ENCODE measurements at regions not wholly inside any gene's neighbourhood (a gene's known extent, or its start where the extent isn't known, plus 50 kb on each side); places are given as distances from the start of the nearest gene placed in this dataset.

DNA sequence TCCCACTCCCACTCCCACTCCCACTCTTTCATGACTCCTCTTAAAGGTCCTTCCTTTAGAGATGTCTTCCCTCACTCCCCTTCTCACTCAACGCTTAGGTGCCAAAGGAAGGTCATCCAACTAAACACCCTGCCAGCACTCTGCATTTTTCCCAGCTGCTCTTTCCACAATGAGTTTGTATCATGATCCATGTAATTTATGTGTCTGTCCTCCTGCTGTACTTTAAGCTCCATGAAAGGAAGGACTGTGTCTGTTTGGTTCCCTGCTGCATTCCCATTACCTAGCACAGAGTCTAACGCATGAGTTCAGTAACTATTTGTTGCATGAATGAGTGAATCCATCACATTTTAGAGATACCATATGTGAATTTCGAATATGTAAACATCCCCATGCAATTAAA lies 252.7 kb downstream of the KIF20B start:
- Histone ChIP-seq H3K9ac (ENCODE audit: low read depth in 2 of 2, low read length in 2 of 2) (no peak overlapping the region), H3K4me3 (no peak overlapping the region), H3K27ac (no peak overlapping the region), H3K36me3 (no peaks in the 10 kb centered on the region), H3K27me3 (no peaks in the 10 kb centered on the region), H3K4me1 (no peaks in the 10 kb centered on the region), H3K9me3 (no peaks in the 10 kb centered on the region)
- no peak for DNase-seq
- intact Hi-C loops (cut with DNase I): loop anchor here (10.0 kb wide), 1 partner anchor 159 kb away; no protein-coding TSS in a partner anchor
- TF ChIP-seq, protein P1, sequence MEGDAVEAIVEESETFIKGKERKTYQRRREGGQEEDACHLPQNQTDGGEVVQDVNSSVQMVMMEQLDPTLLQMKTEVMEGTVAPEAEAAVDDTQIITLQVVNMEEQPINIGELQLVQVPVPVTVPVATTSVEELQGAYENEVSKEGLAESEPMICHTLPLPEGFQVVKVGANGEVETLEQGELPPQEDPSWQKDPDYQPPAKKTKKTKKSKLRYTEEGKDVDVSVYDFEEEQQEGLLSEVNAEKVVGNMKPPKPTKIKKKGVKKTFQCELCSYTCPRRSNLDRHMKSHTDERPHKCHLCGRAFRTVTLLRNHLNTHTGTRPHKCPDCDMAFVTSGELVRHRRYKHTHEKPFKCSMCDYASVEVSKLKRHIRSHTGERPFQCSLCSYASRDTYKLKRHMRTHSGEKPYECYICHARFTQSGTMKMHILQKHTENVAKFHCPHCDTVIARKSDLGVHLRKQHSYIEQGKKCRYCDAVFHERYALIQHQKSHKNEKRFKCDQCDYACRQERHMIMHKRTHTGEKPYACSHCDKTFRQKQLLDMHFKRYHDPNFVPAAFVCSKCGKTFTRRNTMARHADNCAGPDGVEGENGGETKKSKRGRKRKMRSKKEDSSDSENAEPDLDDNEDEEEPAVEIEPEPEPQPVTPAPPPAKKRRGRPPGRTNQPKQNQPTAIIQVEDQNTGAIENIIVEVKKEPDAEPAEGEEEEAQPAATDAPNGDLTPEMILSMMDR (IDR thresholded peaks at IDR 0.05): no peak

DNA sequence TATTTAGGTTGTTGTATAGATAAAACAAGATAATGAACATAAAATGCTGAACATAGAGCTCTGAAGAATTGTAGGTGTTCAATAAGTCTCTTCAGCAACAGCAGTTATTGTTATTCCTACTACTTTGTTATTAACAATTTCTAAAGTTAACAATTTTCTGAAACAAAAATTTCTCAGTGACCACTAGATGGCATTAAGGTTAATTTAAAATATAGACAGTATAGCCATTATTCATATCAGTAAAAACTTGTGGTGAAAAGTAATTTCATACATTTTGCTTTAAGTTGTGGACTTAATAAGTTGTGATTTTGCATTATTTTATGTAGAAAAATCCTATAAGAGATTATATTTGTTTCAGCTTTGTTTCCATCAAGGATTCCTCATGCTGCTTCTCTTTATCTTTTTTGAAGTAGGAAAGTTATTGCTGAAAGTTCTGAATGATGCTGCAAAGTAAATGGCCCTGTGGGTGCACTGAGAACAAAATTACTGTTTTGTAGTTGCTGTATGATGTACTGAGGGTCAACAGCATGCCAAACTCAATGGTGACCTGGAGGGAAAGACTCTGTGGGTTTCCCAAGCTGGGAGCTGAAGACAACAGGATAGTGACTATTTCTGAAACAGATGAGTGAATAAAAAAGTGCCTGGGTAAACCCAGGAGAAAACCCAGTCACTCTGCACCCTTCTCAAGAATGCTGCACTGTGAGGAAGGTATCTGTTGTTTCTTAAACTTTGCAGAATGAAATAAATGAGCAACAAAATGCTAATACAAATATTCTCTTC lies 253.6 kb downstream of the KIF20B start:
- DNase-seq: no peak
- no peak overlapping the region for H3K4me3 ChIP-seq
- no peaks in the 10 kb centered on the region for H3K4me1 ChIP-seq
- no peak overlapping the region for H3K27ac ChIP-seq
- no peaks in the 10 kb centered on the region for H3K27me3 ChIP-seq
- TF ChIP-seq, protein P1 (IDR thresholded peaks at IDR 0.05): no peak
- H3K36me3 ChIP-seq: no peaks in the 10 kb centered on the region
- H3K9me3 ChIP-seq: no peaks in the 10 kb centered on the region
- intact Hi-C loops (cut with DNase I): loop anchor here (10.0 kb wide), 1 partner anchor 160 kb away; no protein-coding TSS in a partner anchor
- no peak overlapping the region for H3K9ac ChIP-seq (ENCODE audit: low read depth in 2 of 2, low read length in 2 of 2)

DNA sequence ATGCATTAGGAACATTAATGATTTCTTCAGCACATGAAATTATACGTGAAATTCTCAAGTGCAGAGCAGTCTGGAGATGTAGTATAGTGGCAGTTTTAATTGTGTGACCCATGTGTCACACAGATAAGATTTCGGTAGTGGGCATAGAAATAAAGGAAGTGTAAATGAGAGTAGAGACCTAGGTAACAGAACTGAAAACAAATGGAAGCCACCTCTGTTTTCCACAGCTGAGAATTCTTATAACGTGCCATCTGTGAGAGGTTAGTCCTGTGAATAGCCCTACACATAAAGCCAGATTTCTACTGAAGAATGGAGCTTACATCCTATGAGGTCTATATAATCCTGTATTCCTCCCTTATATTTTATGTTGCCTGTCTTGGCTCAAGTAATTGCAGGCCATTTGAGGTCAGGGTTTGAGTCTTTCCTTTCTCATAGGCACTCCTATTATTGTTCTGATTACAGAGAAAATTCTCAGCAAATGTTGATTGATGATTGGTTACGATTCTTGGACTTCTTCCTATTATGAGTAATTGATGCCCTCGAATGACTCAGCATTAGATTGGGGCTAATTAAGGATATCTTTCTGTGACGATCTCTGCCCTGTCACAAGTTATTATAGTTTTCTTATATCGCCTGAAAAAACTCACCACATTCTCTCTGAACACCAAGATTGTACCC lies 258.2 kb downstream of the KIF20B start:
- intact Hi-C loops (cut with DNase I): loop anchor here (10.0 kb wide), 1 partner anchor 165 kb away; no protein-coding TSS in a partner anchor
- Histone ChIP-seq H3K27ac (no peak overlapping the region), H3K4me3 (no peak overlapping the region), H3K36me3 (no peaks in the 10 kb centered on the region), H3K4me1 (no peaks in the 10 kb centered on the region), H3K9ac (ENCODE audit: low read depth in 2 of 2, low read length in 2 of 2) (no peak overlapping the region), H3K9me3 (no peaks in the 10 kb centered on the region), H3K27me3 (no peaks in the 10 kb centered on the region)
- TF ChIP-seq, protein P1 (IDR thresholded peaks at IDR 0.05): no peak
- no peak for DNase-seq

DNA sequence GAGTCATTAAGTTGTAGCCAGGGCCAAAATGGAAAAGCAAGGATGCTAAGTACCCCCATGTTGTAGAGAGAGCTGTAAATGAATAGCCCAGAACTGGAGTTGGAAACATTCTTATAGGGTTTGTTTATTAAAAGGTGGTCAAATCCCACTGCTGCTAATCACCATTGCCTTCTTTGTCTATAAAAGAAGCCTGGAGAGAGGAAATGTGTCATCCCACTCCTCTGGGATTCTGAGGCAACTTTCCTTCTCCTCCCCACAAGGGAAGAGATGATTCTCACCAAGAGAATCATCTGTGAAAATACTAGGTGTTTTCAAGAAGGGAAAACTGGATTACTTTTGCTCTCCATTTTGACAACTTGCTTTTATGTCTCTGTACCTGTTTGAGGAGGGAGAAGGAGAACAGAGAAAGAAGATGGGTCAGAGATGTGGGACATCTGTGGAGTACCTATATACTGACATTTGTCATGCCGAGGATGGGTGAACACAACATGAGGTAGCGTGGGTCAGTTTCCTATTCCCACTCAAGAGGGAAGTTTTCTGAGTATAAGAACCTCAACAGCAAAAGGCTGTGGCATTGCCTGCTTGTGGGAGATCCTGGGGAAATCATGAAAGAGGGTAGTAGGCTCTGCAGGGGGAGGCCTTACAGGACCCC lies 262.2 kb downstream of the KIF20B start:
- H3K27me3 ChIP-seq: no peaks in the 10 kb centered on the region
- TF ChIP-seq, protein P1 (IDR thresholded peaks at IDR 0.05): no peak
- H3K4me3 ChIP-seq: no peak overlapping the region
- H3K36me3 ChIP-seq: no peaks in the 10 kb centered on the region
- H3K27ac ChIP-seq: no peak overlapping the region
- intact Hi-C loops (cut with DNase I): no loop called here
- no peaks in the 10 kb centered on the region for H3K4me1 ChIP-seq
- no peaks in the 10 kb centered on the region for H3K9me3 ChIP-seq
- no peak for DNase-seq
- H3K9ac ChIP-seq (ENCODE audit: low read depth in 2 of 2, low read length in 2 of 2): no peak overlapping the region

DNA sequence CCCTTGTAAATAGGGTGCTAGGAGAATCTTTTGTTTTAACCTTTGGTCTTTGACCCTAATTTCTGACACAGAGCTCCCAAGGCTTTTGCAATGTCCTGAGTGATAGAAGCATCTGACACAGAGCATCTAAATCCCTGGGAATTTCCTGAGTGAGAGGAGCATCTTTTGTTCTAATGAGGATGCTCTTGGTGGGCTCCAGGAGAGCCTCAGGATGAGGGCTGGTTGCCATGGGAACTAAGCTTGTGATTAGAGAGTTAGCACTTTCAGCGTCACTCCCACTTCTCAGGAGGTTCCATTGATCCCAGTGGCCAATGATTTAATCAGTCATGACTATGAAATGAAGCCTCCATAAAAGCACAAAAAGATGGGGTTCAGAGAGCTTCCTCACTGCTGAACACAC lies 264.8 kb downstream of the KIF20B start:
- no peak overlapping the region for H3K9ac ChIP-seq (ENCODE audit: low read depth in 2 of 2, low read length in 2 of 2)
- H3K27ac ChIP-seq: no peak overlapping the region
- H3K4me1 ChIP-seq: no peaks in the 10 kb centered on the region
- TF ChIP-seq, protein P1 (IDR thresholded peaks at IDR 0.05): no peak
- intact Hi-C loops (cut with DNase I): no loop called here
- no peak for DNase-seq
- H3K36me3 ChIP-seq: no peaks in the 10 kb centered on the region
- H3K27me3 ChIP-seq: no peaks in the 10 kb centered on the region
- no peaks in the 10 kb centered on the region for H3K9me3 ChIP-seq
- no peak overlapping the region for H3K4me3 ChIP-seq
